ENCODE measurements at regions not wholly inside any gene's neighbourhood (a gene's known extent, or its start where the extent isn't known, plus 50 kb on each side); places are given as distances from the start of the nearest gene placed in this dataset.

DNA sequence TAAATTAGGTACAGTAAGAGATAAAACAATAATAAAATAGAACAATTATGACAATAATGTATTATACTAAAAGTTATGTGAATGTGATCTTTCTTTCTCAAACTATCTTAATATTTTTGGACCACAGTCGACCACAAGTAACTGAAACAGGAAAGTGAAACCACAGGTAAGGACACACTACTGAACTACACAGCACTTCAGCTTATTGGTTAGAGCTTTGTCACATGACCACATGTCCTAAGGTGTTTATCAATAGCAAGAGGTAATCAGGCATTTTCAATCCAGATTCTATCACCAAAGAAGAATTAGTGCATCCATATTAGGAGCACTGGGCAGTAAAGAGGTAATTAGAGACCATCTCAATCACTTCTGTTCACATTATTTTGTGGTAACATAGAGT, 392.8 kb downstream of the RSL24D1 start:
- Histone ChIP-seq H3K4me2 (ENCODE audit: low read depth, low read length) (no peak overlapping the region), H3K79me2 (ENCODE audit: insufficient read depth, low read length) (no peaks in the 10 kb centered on the region), H3K9me3 (ENCODE audit: low read length) (peaks cover 4% of the 10 kb centered on the region), H3K9ac (ENCODE audit: insufficient read depth, low read depth, low read length) (no peak overlapping the region), H3K4me3 (replicated peaks in 1 of 3; ENCODE audit: insufficient read depth in 1 of 3, low read depth in 2 of 3, low read length in 3 of 3) (no peak overlapping the region), H4K20me1 (ENCODE audit: insufficient read depth, low read length) (no peaks in the 10 kb centered on the region), H3K4me1 (ENCODE audit: insufficient read depth, low read length) (no peaks in the 10 kb centered on the region), H3K36me3 (replicated peaks in 1 of 2; ENCODE audit: control insufficient read depth in 1 of 2, insufficient read depth in 2 of 2, low read length in 2 of 2) (no peaks in the 10 kb centered on the region), H2AFZ (ENCODE audit: low read length) (no peak overlapping the region), H3K27me3 (ENCODE audit: control insufficient read depth in 1 of 2, insufficient read depth in 2 of 2, low read length in 2 of 2) (no peaks in the 10 kb centered on the region), H3K27ac (ENCODE audit: extremely low read length, insufficient read depth, low read length) (no peak overlapping the region)
- intact Hi-C loops (cut with micrococcal nuclease; ENCODE audit: unreplicated experiment), result no loop called here
- TF ChIP-seq ZNF282 (IDR thresholded peaks at IDR 0.05; ENCODE audit: partially characterized antibody) (no peak), RBM22 (optimal IDR thresholded peaks at IDR 0.05; ENCODE audit: low read length) (no peak), ZNF34 (CRISPR knock-in tag; IDR thresholded peaks at IDR 0.05; ENCODE audit: borderline replicate concordance) (no peak), ZNF260 (CRISPR knock-in tag; IDR thresholded peaks at IDR 0.05; ENCODE audit: borderline replicate concordance, low read depth) (no peak), SETDB1 (CRISPR knock-in tag; IDR thresholded peaks at IDR 0.05; ENCODE audit: borderline replicate concordance) (no peak), ZNF343 (CRISPR knock-in tag; IDR thresholded peaks at IDR 0.05) (no peak), NFKBIZ (CRISPR knock-in tag; IDR thresholded peaks at IDR 0.05) (no peak), HNF4A (CRISPR knock-in tag; IDR thresholded peaks at IDR 0.05) (no peak), ZNF557 (CRISPR knock-in tag; IDR thresholded peaks at IDR 0.05) (no peak), SYNCRIP (IDR thresholded peaks at IDR 0.05; ENCODE audit: insufficient read depth, low read depth, low read length) (no peak)
- TF ChIP-seq, protein P1, sequence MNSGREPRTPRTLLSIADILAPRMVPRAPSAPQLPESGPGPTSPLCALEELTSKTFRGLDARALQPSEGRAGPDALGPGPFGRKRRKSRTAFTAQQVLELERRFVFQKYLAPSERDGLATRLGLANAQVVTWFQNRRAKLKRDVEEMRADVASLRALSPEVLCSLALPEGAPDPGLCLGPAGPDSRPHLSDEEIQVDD (CRISPR knock-in tag; IDR thresholded peaks at IDR 0.05; ENCODE audit: borderline replicate concordance), result no peak
- TF ChIP-seq, protein P2, sequence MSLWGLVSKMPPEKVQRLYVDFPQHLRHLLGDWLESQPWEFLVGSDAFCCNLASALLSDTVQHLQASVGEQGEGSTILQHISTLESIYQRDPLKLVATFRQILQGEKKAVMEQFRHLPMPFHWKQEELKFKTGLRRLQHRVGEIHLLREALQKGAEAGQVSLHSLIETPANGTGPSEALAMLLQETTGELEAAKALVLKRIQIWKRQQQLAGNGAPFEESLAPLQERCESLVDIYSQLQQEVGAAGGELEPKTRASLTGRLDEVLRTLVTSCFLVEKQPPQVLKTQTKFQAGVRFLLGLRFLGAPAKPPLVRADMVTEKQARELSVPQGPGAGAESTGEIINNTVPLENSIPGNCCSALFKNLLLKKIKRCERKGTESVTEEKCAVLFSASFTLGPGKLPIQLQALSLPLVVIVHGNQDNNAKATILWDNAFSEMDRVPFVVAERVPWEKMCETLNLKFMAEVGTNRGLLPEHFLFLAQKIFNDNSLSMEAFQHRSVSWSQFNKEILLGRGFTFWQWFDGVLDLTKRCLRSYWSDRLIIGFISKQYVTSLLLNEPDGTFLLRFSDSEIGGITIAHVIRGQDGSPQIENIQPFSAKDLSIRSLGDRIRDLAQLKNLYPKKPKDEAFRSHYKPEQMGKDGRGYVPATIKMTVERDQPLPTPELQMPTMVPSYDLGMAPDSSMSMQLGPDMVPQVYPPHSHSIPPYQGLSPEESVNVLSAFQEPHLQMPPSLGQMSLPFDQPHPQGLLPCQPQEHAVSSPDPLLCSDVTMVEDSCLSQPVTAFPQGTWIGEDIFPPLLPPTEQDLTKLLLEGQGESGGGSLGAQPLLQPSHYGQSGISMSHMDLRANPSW (CRISPR knock-in tag; IDR thresholded peaks at IDR 0.05; ENCODE audit: borderline replicate concordance), result no peak
- TF ChIP-seq, protein P3, sequence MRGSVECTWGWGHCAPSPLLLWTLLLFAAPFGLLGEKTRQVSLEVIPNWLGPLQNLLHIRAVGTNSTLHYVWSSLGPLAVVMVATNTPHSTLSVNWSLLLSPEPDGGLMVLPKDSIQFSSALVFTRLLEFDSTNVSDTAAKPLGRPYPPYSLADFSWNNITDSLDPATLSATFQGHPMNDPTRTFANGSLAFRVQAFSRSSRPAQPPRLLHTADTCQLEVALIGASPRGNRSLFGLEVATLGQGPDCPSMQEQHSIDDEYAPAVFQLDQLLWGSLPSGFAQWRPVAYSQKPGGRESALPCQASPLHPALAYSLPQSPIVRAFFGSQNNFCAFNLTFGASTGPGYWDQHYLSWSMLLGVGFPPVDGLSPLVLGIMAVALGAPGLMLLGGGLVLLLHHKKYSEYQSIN (CRISPR knock-in tag; IDR thresholded peaks at IDR 0.05; ENCODE audit: borderline replicate concordance), result no peak
- BruUV-seq (replicated peaks), result no TSS peak
- FAIRE-seq (no peak), DNase-seq (ENCODE audit: low spot score) (no peak), ATAC-seq (no peak)
- ChIA-PET CTCF (ENCODE audit: low intra/inter-chr PET ratio, low total read pairs) (no interaction called here), POLR2A (no interaction called here)
- WGBS (ENCODE audit: low lambda C conversion rate), result 7% methylated on average over 1 of the region's 1 CpG
- in situ Hi-C loops (cut with HindIII; ENCODE audit: extremely low pct_ligation_motif_present, low pct_unique_long_range_greater_than_20kb), result no loop called here

Data from HepG2 (cell line).